ENCODE measurements at regions not wholly inside any gene's neighbourhood (a gene's known extent, or its start where the extent isn't known, plus 50 kb on each side); places are given as distances from the start of the nearest gene placed in this dataset.
"Not testable (repeated sequence)": the region's sequence is repeated elsewhere in the genome, so short reads cannot be mapped to it uniquely, and the experiment has no call there.

- H3K4me1 Mint-ChIP-seq, result no peaks in the 10 kb centered on the region
- H3K27ac Mint-ChIP-seq, result no peak overlapping the region
- H3K4me3 Mint-ChIP-seq, result no peak overlapping the region
- no peaks in the 10 kb centered on the region for H3K36me3 Mint-ChIP-seq (ENCODE audit: low read depth)
- DNase-seq, result no peak
- ChIA-PET POLR2A (no interaction called here), CTCF (no interaction called here)
- H3K9me3 Mint-ChIP-seq, result no peaks in the 10 kb centered on the region
- H3K27me3 Mint-ChIP-seq, result peaks cover 20% of the 10 kb centered on the region
These were observed 67.9 kb upstream of the SLC7A14 start for GRCh38 chr3:170653801-170654200.

- H3K9me3 Mint-ChIP-seq, result no peaks in the 10 kb centered on the region
- ChIA-PET CTCF (no interaction called here), POLR2A (no interaction called here)
- H3K27me3 Mint-ChIP-seq, result peaks cover 27% of the 10 kb centered on the region
- no peaks in the 10 kb centered on the region for H3K36me3 Mint-ChIP-seq (ENCODE audit: low read depth)
- no peak overlapping the region for H3K4me3 Mint-ChIP-seq
- DNase-seq, result no peak
- H3K4me1 Mint-ChIP-seq, result no peaks in the 10 kb centered on the region
- H3K27ac Mint-ChIP-seq, result no peak overlapping the region
These were observed 65.5 kb upstream of the SLC7A14 start for GRCh38 chr3:170651260-170651845.

- H3K27me3 Mint-ChIP-seq, result peaks cover 27% of the 10 kb centered on the region
- DNase-seq; H3K4me3 Mint-ChIP-seq; H3K4me1 Mint-ChIP-seq; POLR2A ChIA-PET; H3K36me3 Mint-ChIP-seq (ENCODE audit: low read depth); H3K27ac Mint-ChIP-seq; H3K9me3 Mint-ChIP-seq; CTCF ChIA-PET: not testable (repeated sequence)
These were observed 64.7 kb upstream of the SLC7A14 start for GRCh38 chr3:170650557-170650956.

- no peak for DNase-seq
- H3K36me3 Mint-ChIP-seq (ENCODE audit: low read depth), result no peaks in the 10 kb centered on the region
- H3K27ac Mint-ChIP-seq, result no peak overlapping the region
- H3K27me3 Mint-ChIP-seq, result peaks cover 19% of the 10 kb centered on the region
- peaks cover 4% of the 10 kb centered on the region for H3K9me3 Mint-ChIP-seq
- no peaks in the 10 kb centered on the region for H3K4me1 Mint-ChIP-seq
- ChIA-PET POLR2A (no interaction called here), CTCF (no interaction called here)
- H3K4me3 Mint-ChIP-seq, result no peak overlapping the region
These were observed 58.8 kb upstream of the SLC7A14 start for GRCh38 chr3:170644711-170645110.

GRCh38 chr3:170643831-170644230 is 58.0 kb upstream of the SLC7A14 start:
- CTCF ChIA-PET, result no interaction called here

GRCh38 chr3:170642882-170643601 is 57.2 kb upstream of the SLC7A14 start:
- H3K27me3 Mint-ChIP-seq, result peaks cover 9% of the 10 kb centered on the region
- H3K4me3 Mint-ChIP-seq, result no peak overlapping the region
- no peak overlapping the region for H3K27ac Mint-ChIP-seq
- POLR2A ChIA-PET, result no interaction called here
- H3K36me3 Mint-ChIP-seq (ENCODE audit: low read depth), result no peaks in the 10 kb centered on the region
- peaks cover 4% of the 10 kb centered on the region for H3K9me3 Mint-ChIP-seq
- no peaks in the 10 kb centered on the region for H3K4me1 Mint-ChIP-seq
- no peak for DNase-seq
- CTCF ChIA-PET, result no interaction called here

More at GRCh38 chr3:170643831-170644230, 58.0 kb upstream of the SLC7A14 start:
- Mint-ChIP-seq H3K27ac (no peak overlapping the region), H3K9me3 (peaks cover 4% of the 10 kb centered on the region), H3K4me1 (no peaks in the 10 kb centered on the region), H3K36me3 (ENCODE audit: low read depth) (no peaks in the 10 kb centered on the region), H3K4me3 (no peak overlapping the region), H3K27me3 (peaks cover 14% of the 10 kb centered on the region)
- POLR2A ChIA-PET, result no interaction called here
- no peak for DNase-seq

GRCh38 chr3:170641510-170642236 is 55.8 kb upstream of the SLC7A14 start:
- peaks cover under 1% of the 10 kb centered on the region for H3K27me3 Mint-ChIP-seq
- no peak overlapping the region for H3K27ac Mint-ChIP-seq
- ChIA-PET POLR2A (interaction anchor here (0.6 kb wide), 1 partner anchor 7 kb away, joined by 4 read pairs; no protein-coding TSS in a partner anchor), CTCF (no interaction called here)
- H3K9me3 Mint-ChIP-seq, result peaks cover 4% of the 10 kb centered on the region
- DNase-seq, result no peak
- H3K4me1 Mint-ChIP-seq, result no peaks in the 10 kb centered on the region
- H3K36me3 Mint-ChIP-seq (ENCODE audit: low read depth), result no peaks in the 10 kb centered on the region
- no peak overlapping the region for H3K4me3 Mint-ChIP-seq

GRCh38 chr3:170640737-170641171 is 54.9 kb upstream of the SLC7A14 start:
- DNase-seq, result no peak
- Mint-ChIP-seq H3K9me3 (peaks cover 4% of the 10 kb centered on the region), H3K36me3 (ENCODE audit: low read depth) (no peaks in the 10 kb centered on the region), H3K4me1 (no peaks in the 10 kb centered on the region), H3K4me3 (no peak overlapping the region), H3K27me3 (peaks cover 4% of the 10 kb centered on the region), H3K27ac (no peak overlapping the region)
- CTCF ChIA-PET, result no interaction called here
- POLR2A ChIA-PET, result no interaction called here

- ChIA-PET POLR2A (no interaction called here), CTCF (no interaction called here)
- H3K27ac Mint-ChIP-seq, result no peak overlapping the region
- no peaks in the 10 kb centered on the region for H3K36me3 Mint-ChIP-seq (ENCODE audit: low read depth)
- DNase-seq, result no peak
- H3K4me1 Mint-ChIP-seq, result peaks cover 6% of the 10 kb centered on the region
- H3K27me3 Mint-ChIP-seq, result peaks cover 12% of the 10 kb centered on the region
- peaks cover 3% of the 10 kb centered on the region for H3K9me3 Mint-ChIP-seq
- no peak overlapping the region for H3K4me3 Mint-ChIP-seq
These were observed 53.1 kb upstream of the SLC7A14 start for GRCh38 chr3:170638988-170639387.

GRCh38 chr3:170637306-170637705 is 51.4 kb upstream of the SLC7A14 start:
- Mint-ChIP-seq H3K36me3 (ENCODE audit: low read depth) (no peaks in the 10 kb centered on the region), H3K27me3 (peaks cover 18% of the 10 kb centered on the region), H3K4me1 (peaks cover 10% of the 10 kb centered on the region), H3K9me3 (no peaks in the 10 kb centered on the region), H3K27ac (no peak overlapping the region), H3K4me3 (no peak overlapping the region)
- no peak for DNase-seq
- POLR2A ChIA-PET, result no interaction called here
- CTCF ChIA-PET, result no interaction called here

GRCh38 chr3:170636400-170636973 is 50.6 kb upstream of the SLC7A14 start:
- Mint-ChIP-seq H3K36me3 (ENCODE audit: low read depth) (no peaks in the 10 kb centered on the region), H3K4me3 (no peak overlapping the region), H3K27ac (no peak overlapping the region), H3K4me1 (peaks cover 10% of the 10 kb centered on the region), H3K27me3 (peaks cover 18% of the 10 kb centered on the region), H3K9me3 (no peaks in the 10 kb centered on the region)
- CTCF ChIA-PET, result interaction anchor here (0.6 kb wide), 1 partner anchor 239 kb away, joined by 3 read pairs; no protein-coding TSS in a partner anchor
- DNase-seq, result no peak
- POLR2A ChIA-PET, result no interaction called here

All from activated CD4-positive, alpha-beta memory T cell treated with anti-CD3 and anti-CD28 coated beads, Interleukin-2, amount 10 ng/mL, durations not matched to agents 7 days and 5 days (primary cell).